Left hindlimb (tissue), 1 donor: ENCODE measurements at regions not wholly inside any gene's neighbourhood (a gene's known extent, or its start where the extent isn't known, plus 50 kb on each side); places are given as distances from the start of the nearest gene placed in this dataset.

ENCODE experiments used
- DNase-seq: peaks from one replicate; pipeline ENCODE4 v3.0.0-alpha.2; 2018

GRCh38 chr13:104314926-104315535 is 1248.8 kb upstream of the SLC10A2 start:
- DNase-seq = no peak

- DNase-seq = no peak
Measured at GRCh38 chr13:104314321-104314720, 1248.1 kb upstream of the SLC10A2 start.

- no peak for DNase-seq
Measured at GRCh38 chr13:104310861-104311260, 1244.6 kb upstream of the SLC10A2 start.

- no peak for DNase-seq
Measured at GRCh38 chr13:104309431-104309830, 1243.2 kb upstream of the SLC10A2 start.

- no peak for DNase-seq
Measured at GRCh38 chr13:104301171-104301975, 1235.2 kb upstream of the SLC10A2 start.

GRCh38 chr13:104297075-104297474 is 1230.9 kb upstream of the SLC10A2 start:
- no peak for DNase-seq

GRCh38 chr13:104296286-104296685 is 1230.1 kb upstream of the SLC10A2 start:
- DNase-seq = no peak

- DNase-seq = no peak
Measured at GRCh38 chr13:104295537-104295936, 1229.3 kb upstream of the SLC10A2 start.

- no peak for DNase-seq
Measured at GRCh38 chr13:104289400-104289799, 1223.2 kb upstream of the SLC10A2 start.

GRCh38 chr13:104288496-104288895 is 1222.3 kb upstream of the SLC10A2 start:
- DNase-seq = no peak

- no peak for DNase-seq
Measured at GRCh38 chr13:104286566-104287290, 1220.5 kb upstream of the SLC10A2 start.

GRCh38 chr13:104281910-104282309 is 1215.7 kb upstream of the SLC10A2 start:
- no peak for DNase-seq

- no peak for DNase-seq
Measured at GRCh38 chr13:104270731-104271130, 1204.5 kb upstream of the SLC10A2 start.

- no peak for DNase-seq
Measured at GRCh38 chr13:104267206-104267811, 1201.1 kb upstream of the SLC10A2 start.

- DNase-seq = no peak
Measured at GRCh38 chr13:104256701-104257100, 1190.5 kb upstream of the SLC10A2 start.

GRCh38 chr13:104253063-104253680 is 1187.0 kb upstream of the SLC10A2 start:
- DNase-seq = no peak

- no peak for DNase-seq
Measured at GRCh38 chr13:104251931-104252330, 1185.7 kb upstream of the SLC10A2 start.

GRCh38 chr13:104246955-104247354 is 1180.7 kb upstream of the SLC10A2 start:
- no peak for DNase-seq

GRCh38 chr13:104206450-104207044 is 1140.3 kb upstream of the SLC10A2 start:
- no peak for DNase-seq

GRCh38 chr13:104204177-104204576 is 1138.0 kb upstream of the SLC10A2 start:
- no peak for DNase-seq

GRCh38 chr13:104198801-104199200 is 1132.6 kb upstream of the SLC10A2 start:
- no peak for DNase-seq

- no peak for DNase-seq
Measured at GRCh38 chr13:104196611-104197010, 1130.4 kb upstream of the SLC10A2 start.
